GM11168 (cell line): ENCODE measurements at regions not wholly inside any gene's neighbourhood (a gene's known extent, or its start where the extent isn't known, plus 50 kb on each side); places are given as distances from the start of the nearest gene placed in this dataset.

Experiments used
- in situ Hi-C: fragments of 300-500 bp; cut with MboI; formaldehyde crosslinking; loops from one replicate; pipeline ENCODE4 v1.12.0; 2022; ENCODE audit warnings: low sequenced_read_pairs; ENCODE audit not compliant: unreplicated experiment

- in situ Hi-C loops: no loop called here
These were observed 305.9 kb downstream of the HRH4 start for GRCh38 chr18:24766376-24766775.

DNA sequence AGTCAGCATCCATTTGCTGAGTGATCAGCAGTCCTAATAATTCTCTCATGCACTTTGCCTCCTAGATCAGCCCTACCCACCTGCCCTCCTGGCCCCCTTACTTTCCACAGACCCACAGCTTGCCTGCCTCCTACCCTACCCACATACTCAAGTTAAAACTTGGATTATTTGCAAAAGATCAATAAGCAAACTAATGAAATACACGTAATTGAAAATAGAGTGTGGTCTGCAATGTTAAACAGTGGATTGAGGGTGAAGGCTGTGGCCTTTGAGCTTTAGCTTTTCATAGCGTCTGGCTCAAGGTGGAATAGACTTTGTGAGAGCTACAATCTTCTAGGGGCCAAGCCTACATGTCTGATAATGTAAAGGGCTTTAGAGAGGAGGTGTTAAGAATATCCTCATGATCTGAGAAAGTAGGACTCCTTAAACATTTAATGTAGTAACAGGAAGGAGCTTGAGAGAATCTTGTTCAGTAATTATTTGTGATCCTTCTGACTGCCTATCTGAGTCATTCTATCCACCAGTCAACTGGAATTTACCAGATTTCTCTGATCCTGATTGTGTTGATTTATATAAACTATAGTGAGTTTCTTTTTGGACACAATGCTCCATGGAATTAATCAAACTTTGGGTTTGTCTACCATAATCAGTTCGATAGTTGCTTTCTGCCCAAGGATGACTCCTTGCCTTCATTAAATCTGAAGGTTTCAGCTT is 310.0 kb downstream of the HRH4 start:
- in situ Hi-C loops: no loop called here

- in situ Hi-C loops: no loop called here
These were observed 310.9 kb downstream of the HRH4 start for GRCh38 chr18:24771300-24771699.

DNA sequence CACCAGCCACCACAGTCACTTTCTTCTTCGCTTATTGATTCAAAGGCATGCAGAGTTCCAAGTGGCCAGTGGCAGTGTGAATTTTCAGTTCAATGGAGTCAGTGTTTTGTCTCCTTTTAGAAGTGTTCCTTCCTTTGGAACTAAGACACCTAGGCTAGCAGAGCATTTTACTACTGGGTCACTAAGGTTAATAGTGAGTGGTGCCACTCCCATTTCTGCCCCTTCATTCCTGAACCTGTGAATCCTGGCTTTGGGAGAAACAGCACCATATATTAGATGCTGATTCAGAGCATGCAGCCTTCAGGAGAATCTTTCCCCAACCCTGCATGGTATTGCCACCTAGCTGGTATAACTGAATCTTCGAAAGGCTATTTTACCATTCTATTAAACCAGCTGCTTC is 312.7 kb downstream of the HRH4 start:
- in situ Hi-C loops: no loop called here

DNA sequence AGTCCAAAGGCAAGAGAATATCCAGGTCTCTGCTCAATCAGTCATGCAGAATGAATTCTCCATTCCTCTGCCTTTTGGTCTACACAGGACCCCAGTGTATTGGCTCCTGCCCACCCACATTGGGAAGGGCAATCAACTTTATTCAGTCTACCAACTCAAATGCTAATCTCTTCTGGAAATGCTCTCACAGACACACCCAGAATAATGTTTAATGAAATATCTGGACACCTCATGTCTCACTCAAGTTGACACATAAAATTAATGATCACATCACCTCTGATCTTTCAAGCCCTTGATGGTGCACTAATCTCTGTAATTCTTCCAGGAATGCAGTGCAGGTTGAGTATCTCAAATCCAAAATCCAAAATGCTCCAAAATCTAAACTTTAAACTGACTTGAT is 315.6 kb downstream of the HRH4 start:
- in situ Hi-C loops: no loop called here

GRCh38 chr18:24778810-24779418 is 318.5 kb downstream of the HRH4 start:
- in situ Hi-C loops: no loop called here

- in situ Hi-C loops: no loop called here
These were observed 322.1 kb downstream of the HRH4 start for GRCh38 chr18:24782566-24782965.

DNA sequence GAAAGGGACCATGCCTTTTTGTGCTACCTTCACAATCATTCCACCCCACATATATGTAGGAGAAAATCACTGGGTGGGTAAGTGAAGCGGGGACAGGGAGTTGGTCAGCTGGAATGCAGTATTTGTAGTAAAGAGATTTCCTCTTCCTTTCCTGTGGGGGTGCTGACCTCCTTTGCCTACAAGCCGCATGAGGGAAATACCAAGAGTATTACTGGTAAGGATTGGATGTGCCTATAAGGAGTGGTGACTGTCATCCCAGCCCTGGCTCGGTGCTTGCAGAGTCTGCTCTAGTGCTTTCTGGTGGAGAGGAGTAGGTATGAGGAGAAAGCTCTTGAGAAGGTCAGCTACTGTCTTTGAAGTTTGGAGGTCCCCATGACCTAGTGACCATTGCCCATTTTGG is 324.6 kb downstream of the HRH4 start:
- in situ Hi-C loops: no loop called here

GRCh38 chr18:24786027-24786426 is 325.6 kb downstream of the HRH4 start:
- in situ Hi-C loops: no loop called here

DNA sequence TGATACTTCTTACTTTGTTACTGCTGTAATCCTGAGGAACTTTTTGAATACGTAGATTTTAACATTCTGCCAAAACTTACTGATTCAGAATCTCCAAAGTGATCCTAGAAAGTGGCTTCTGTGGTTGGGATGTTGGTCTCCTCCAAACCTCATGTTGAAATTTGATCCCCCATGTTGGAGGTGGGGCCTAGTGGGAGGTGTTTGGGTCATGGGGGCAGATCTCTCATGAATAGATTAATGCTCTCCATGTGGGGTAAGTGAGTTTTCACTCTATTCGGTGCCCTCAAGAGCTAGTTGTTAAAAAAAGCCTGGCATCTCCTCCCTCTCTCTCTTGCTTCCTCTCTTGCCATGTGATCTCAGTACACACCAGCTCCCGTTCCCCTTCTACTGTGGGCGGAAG is 329.9 kb downstream of the HRH4 start:
- in situ Hi-C loops: no loop called here

DNA sequence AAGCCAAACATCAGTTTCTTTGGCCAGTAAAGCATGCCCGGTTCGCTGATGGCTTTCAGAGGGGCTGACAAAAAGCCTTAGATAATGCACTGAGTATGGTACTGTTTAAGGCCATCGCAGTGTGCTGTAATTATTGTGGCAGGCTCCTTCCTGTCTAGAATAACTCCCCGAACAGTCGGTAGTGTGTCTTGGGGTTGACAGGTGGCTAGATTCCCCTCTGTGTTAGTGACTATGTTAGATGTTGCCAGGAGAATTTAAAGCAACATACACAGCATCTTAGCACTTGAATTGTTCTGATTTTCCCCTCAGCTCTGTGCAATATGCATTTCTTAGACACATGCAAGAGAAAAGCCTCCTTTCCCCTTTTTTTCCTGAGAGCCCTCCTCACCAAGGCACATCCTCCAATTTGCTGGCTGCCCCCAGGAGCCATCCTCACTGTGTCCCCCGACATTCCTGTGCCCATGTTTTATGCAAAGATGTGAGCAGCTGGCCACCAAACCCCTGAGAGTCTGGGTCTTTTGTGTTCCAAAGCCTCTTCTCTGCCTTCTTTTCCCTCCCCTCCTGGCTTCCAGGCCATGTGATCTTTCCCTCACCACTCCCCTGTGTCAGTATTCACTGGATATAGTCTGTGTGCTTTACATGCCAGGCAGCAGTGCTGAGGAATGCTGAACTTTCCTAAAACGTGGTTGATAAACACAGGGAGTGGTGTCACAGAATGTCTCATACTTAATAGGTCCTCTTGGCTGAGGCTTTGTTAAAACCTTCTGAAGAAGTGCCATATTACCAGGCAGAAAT is 331.5 kb downstream of the HRH4 start:
- in situ Hi-C loops: no loop called here

GRCh38 chr18:24793742-24794141 is 333.3 kb downstream of the HRH4 start:
- in situ Hi-C loops: no loop called here

DNA sequence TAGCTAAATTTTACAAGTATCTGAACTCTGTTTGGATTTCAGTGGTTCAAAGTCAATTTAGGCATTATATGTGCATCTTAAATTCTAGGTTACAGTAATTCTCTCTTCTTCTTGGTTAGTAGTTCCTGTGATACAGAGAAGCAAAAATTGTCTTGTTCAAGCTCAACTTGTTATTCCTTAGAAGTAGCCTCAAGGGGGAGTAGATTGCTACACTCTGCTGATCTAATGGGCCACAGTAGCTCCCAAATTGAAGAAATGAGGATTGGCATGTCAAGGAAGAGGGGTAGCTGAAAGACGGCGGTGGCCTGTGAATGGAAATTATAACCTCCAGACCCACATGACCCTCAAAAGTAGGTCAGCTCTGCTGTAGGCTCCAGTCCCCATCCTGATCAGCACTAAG is 334.7 kb downstream of the HRH4 start:
- in situ Hi-C loops: no loop called here

DNA sequence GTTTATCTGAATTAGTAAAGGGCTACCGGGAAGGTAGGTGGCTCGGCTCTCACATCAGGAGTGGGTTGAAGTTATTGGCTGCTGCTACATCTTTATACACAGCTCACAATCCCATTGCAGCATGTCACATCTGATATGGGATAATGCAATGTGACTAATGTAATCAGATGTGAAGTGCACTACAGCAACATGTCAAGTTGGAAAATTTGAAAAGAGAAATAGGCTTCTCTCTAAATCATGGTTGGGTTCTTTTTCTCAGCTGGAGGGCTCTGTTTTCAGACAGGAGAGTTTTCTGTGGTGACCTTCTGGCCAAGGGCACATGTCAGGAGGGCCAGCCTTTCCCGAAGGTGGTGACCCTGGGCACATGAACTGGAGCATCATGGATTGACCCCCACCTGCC is 337.5 kb downstream of the HRH4 start:
- in situ Hi-C loops: no loop called here

GRCh38 chr18:24799176-24799575 is 338.7 kb downstream of the HRH4 start:
- in situ Hi-C loops: no loop called here

- in situ Hi-C loops: no loop called here
These were observed 339.3 kb downstream of the HRH4 start for GRCh38 chr18:24799720-24800119.

DNA sequence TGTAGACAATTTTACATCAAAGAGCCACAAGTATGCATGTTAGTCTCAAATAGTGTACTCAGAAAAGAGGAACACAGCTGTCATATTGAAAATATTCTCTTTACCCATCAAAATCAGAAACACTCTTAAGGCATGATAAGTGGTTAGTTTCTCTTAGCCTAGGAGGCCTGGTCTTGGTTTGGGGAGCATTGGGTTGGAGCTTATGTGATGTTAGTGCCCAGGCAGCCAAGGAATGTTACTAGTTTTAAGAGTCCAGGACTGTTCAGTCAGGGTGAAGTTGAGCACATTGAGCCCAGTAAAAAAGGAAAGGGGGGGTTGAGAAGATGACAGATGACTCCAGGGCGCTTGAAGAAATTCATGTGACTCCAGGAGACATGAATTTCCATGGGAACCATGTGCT is 340.6 kb downstream of the HRH4 start:
- in situ Hi-C loops: no loop called here

GRCh38 chr18:24802456-24802855 is 342.0 kb downstream of the HRH4 start:
- in situ Hi-C loops: no loop called here

GRCh38 chr18:24805156-24805555 is 344.7 kb downstream of the HRH4 start:
- in situ Hi-C loops: no loop called here

DNA sequence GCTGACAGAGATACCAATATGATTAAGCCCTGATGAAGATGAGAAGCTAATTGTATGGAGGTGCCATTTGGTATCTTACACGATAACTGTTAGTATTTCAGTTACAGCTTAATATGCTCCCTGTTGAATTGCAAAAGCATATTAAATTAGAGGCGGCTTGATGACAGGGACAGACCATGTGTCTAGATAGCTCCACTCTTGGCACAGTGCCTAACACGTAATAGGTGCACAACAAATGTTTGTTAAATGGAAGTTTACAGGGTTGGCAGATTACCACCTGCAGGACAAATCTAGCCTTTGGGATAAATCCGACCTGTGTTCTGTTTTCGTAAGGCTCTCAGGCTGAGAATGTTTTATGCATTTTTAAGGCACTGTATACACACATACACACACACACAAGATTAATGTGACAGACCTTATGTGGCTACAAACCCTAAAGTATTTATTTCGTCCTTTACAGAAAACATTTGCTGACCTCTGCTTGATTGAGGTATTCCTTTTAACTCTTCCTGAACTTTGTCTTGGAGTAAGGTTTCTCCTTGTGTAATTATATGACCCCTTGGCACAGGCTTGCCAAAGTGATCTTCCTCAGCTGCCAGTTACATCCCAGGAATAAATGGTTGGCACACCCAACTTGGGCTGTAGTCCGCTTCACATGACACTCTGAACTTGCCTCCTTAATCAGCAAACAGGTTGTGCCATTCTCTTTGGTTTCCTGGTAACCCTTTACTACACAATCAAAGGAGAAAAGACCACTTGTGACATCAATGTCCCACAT is 348.9 kb downstream of the HRH4 start:
- in situ Hi-C loops: no loop called here
